PFSK-1 (cell line): ENCODE measurements at regions not wholly inside any gene's neighbourhood (a gene's known extent, or its start where the extent isn't known, plus 50 kb on each side); places are given as distances from the start of the nearest gene placed in this dataset.

Experiments
- POLR2AphosphoS5 ChIP-seq: IDR thresholded peaks from 2 replicates; pipeline ENCODE4 v1.6.1; 2012; ENCODE audit warnings: low read depth, mild to moderate bottlenecking, control low read depth, low read length, moderate library complexity
- TAF1 ChIP-seq: IDR thresholded peaks from 2 replicates; pipeline ENCODE4 v1.6.1; 2012; ENCODE audit warnings: low read length, control low read depth, borderline replicate concordance; ENCODE audit not compliant: insufficient read depth

DNA sequence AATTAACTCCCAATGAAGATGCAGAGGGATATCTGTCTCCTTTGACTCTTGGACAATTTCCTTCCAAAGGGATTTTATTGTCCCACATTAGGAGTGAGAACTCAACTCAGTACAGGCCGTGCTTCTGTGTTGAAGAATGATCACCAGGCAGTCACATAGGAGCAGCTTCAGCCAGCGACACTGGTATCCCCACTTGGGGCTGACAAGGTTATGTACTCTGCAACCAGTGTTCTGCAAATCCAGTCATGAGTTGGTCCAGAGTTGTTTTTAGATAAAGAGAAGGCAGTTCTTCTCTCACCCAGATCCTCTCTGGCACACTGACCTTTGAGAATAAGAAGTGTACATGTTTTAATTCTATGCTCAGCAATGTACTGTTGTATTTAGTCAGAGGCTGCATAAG, 415.8 kb downstream of the SETD4 start:
- no peak for TF ChIP-seq POLR2AphosphoS5
- TF ChIP-seq TAF1: no peak
